ENCODE measurements at regions not wholly inside any gene's neighbourhood (a gene's known extent, or its start where the extent isn't known, plus 50 kb on each side); places are given as distances from the start of the nearest gene placed in this dataset.

DNA sequence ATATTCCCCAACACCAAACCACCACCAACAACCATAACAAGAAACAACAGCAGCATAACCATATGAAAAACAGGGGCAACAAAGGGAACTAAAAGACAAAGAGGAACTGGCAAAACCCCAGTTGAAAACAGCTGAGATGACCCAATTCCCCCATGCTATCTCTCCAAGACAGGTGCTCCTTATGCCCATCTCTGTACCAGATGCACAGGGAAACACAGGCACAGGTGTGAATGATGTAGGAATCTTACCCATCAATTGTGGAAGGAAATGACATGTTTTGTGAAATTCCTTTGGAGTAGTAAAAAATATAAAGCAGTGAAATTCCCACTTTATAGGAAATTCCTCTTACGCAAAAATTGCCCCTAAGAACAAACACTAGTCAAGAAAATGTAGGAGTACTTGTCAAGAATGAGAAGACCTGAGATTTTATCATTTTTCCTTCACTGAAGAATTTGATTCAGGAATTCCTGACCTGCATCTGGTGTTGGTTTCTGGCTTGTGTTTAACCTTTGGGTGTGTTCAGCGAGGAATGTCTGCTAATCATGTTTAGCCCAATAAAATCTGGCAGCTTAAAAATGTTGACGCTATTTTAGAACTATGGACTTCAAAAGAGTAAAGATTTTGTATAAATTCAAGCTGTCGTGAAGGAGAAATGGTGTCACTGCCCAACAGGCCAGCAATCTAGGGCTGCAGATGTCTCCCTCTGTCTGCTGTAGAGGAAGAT is 67.7 kb upstream of the ARHGAP28 start:
- H3K9ac ChIP-seq (ENCODE audit: low read length) = no peak overlapping the region

DNA sequence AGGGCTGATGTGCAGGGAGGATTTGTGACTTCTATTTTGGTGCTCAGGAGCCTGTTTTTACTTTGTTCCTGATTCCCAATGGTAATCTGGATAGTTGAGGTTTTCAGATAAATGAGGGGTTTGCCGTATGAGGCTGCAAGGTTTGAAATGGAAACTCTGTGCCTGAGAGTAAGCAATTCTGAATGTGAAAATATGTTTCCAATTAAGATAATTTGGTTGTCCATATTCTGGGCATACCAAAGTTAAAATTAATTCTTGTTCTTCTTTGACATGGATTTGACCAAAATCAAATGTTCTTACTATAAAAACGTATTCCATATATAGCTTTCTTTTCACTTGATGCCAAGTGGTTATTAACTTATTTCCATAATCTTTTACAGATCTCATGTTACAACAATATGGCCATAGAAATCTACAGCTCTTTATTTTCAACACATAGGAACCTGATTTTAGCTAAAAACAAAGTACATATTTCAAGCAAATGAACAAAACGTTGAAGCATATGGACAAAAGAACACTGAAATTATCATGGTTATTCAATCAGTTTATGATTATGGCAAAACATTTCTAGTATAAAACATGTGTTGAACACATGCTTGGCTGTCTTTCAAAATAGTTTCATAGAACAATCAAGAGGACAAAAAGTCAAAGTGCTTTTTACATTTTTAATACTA is 63.4 kb upstream of the ARHGAP28 start:
- no peaks in the 10 kb centered on the region for H3K9me2 ChIP-seq (replicated peaks; ENCODE audit: insufficient read depth, low read length)

More for the DNA sequence above, 67.7 kb upstream of the ARHGAP28 start:
- TF ChIP-seq, protein P1, sequence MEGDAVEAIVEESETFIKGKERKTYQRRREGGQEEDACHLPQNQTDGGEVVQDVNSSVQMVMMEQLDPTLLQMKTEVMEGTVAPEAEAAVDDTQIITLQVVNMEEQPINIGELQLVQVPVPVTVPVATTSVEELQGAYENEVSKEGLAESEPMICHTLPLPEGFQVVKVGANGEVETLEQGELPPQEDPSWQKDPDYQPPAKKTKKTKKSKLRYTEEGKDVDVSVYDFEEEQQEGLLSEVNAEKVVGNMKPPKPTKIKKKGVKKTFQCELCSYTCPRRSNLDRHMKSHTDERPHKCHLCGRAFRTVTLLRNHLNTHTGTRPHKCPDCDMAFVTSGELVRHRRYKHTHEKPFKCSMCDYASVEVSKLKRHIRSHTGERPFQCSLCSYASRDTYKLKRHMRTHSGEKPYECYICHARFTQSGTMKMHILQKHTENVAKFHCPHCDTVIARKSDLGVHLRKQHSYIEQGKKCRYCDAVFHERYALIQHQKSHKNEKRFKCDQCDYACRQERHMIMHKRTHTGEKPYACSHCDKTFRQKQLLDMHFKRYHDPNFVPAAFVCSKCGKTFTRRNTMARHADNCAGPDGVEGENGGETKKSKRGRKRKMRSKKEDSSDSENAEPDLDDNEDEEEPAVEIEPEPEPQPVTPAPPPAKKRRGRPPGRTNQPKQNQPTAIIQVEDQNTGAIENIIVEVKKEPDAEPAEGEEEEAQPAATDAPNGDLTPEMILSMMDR (IDR thresholded peaks at IDR 0.05; ENCODE audit: insufficient read depth, low read length, poor library complexity, severe bottlenecking) = no peak
- no peak for TF ChIP-seq EZH2phosphoT487 (conservative IDR thresholded peaks at IDR 0.05; ENCODE audit: low read length)
- Histone ChIP-seq H3F3A (ENCODE audit: insufficient read depth) (no peaks in the 10 kb centered on the region), H3K4me3 (ENCODE audit: insufficient read depth, low read length, poor library complexity, severe bottlenecking) (no peak overlapping the region), H3K36me3 (ENCODE audit: low read length) (no peaks in the 10 kb centered on the region), H4K20me1 (ENCODE audit: low read depth, low read length) (no peaks in the 10 kb centered on the region), H3K9me3 (ENCODE audit: insufficient read depth, low read length) (no peaks in the 10 kb centered on the region), H3K27me3 (ENCODE audit: low read length) (no peaks in the 10 kb centered on the region), H3K9me2 (replicated peaks; ENCODE audit: insufficient read depth, low read length) (no peaks in the 10 kb centered on the region), H3K27ac (ENCODE audit: low read depth, low read length) (no peak overlapping the region), H2AFZ (ENCODE audit: low read depth, low read length, severe bottlenecking) (no peak overlapping the region), H3K4me2 (ENCODE audit: low read depth, low read length, poor library complexity, severe bottlenecking) (no peak overlapping the region), H3K79me2 (ENCODE audit: insufficient read depth, low read length) (no peaks in the 10 kb centered on the region)

DNA sequence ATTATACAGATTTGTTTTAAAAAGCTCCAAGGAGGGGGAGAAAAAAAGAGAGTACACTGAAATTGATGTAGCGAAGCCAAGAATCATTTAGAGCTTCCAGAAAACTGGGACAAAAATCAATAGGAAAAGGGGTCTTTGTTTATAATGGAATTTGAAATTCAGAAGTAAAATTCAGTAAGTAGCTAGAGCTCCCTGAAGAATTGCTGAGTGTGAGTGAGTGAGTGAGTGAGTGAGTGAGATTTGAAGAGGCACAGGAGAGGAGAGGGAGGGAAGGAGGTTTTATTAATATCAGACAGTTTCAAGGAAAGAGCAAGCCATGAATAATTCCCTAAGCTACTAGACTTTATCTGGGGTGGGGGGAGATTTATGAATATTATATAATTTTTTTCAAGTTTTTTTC is 60.7 kb upstream of the ARHGAP28 start:
- H3K9me2 ChIP-seq (replicated peaks; ENCODE audit: insufficient read depth, low read length) = no peaks in the 10 kb centered on the region
- no peaks in the 10 kb centered on the region for H3F3A ChIP-seq (ENCODE audit: insufficient read depth)
- H3K27me3 ChIP-seq (ENCODE audit: low read length) = no peaks in the 10 kb centered on the region
- H2AFZ ChIP-seq (ENCODE audit: low read depth, low read length, severe bottlenecking) = no peak overlapping the region
- no peaks in the 10 kb centered on the region for H3K36me3 ChIP-seq (ENCODE audit: low read length)
- no peak overlapping the region for H3K4me3 ChIP-seq (ENCODE audit: insufficient read depth, low read length, poor library complexity, severe bottlenecking)
- H3K9ac ChIP-seq (ENCODE audit: low read length) = no peak overlapping the region
- H3K4me2 ChIP-seq (ENCODE audit: low read depth, low read length, poor library complexity, severe bottlenecking) = no peak overlapping the region
- H4K20me1 ChIP-seq (ENCODE audit: low read depth, low read length) = no peaks in the 10 kb centered on the region
- H3K79me2 ChIP-seq (ENCODE audit: insufficient read depth, low read length) = no peaks in the 10 kb centered on the region
- TF ChIP-seq EZH2phosphoT487 (conservative IDR thresholded peaks at IDR 0.05; ENCODE audit: low read length) = no peak
- TF ChIP-seq, protein P1 (IDR thresholded peaks at IDR 0.05; ENCODE audit: insufficient read depth, low read length, poor library complexity, severe bottlenecking) = no peak
- H3K27ac ChIP-seq (ENCODE audit: low read depth, low read length) = no peak overlapping the region
- H3K9me3 ChIP-seq (ENCODE audit: insufficient read depth, low read length) = no peaks in the 10 kb centered on the region

More for the DNA sequence above, 63.4 kb upstream of the ARHGAP28 start:
- no peak overlapping the region for H3K9ac ChIP-seq (ENCODE audit: low read length)
- H3K27ac ChIP-seq (ENCODE audit: low read depth, low read length) = no peak overlapping the region
- no peaks in the 10 kb centered on the region for H3K9me3 ChIP-seq (ENCODE audit: insufficient read depth, low read length)
- no peak overlapping the region for H3K4me3 ChIP-seq (ENCODE audit: insufficient read depth, low read length, poor library complexity, severe bottlenecking)
- H4K20me1 ChIP-seq (ENCODE audit: low read depth, low read length) = no peaks in the 10 kb centered on the region
- no peak overlapping the region for H2AFZ ChIP-seq (ENCODE audit: low read depth, low read length, severe bottlenecking)
- no peaks in the 10 kb centered on the region for H3F3A ChIP-seq (ENCODE audit: insufficient read depth)
- H3K27me3 ChIP-seq (ENCODE audit: low read length) = no peaks in the 10 kb centered on the region
- no peaks in the 10 kb centered on the region for H3K79me2 ChIP-seq (ENCODE audit: insufficient read depth, low read length)
- H3K4me2 ChIP-seq (ENCODE audit: low read depth, low read length, poor library complexity, severe bottlenecking) = no peak overlapping the region
- H3K36me3 ChIP-seq (ENCODE audit: low read length) = no peaks in the 10 kb centered on the region
- TF ChIP-seq, protein P1 (IDR thresholded peaks at IDR 0.05; ENCODE audit: insufficient read depth, low read length, poor library complexity, severe bottlenecking) = no peak
- no peak for TF ChIP-seq EZH2phosphoT487 (conservative IDR thresholded peaks at IDR 0.05; ENCODE audit: low read length)

Data from SU-DHL-6 (cell line).